PFSK-1 (cell line): ENCODE measurements at regions not wholly inside any gene's neighbourhood (a gene's known extent, or its start where the extent isn't known, plus 50 kb on each side); places are given as distances from the start of the nearest gene placed in this dataset.

Source experiments
- FOXP2 ChIP-seq: optimal IDR thresholded peaks from 2 replicates; pipeline ENCODE3; 2011; ENCODE audit warnings: borderline replicate concordance, control low read depth, inconsistent platforms; ENCODE audit not compliant: insufficient read depth; ENCODE audit errors: extremely low read length, extremely low read depth
- POLR2AphosphoS5 ChIP-seq: IDR thresholded peaks from 2 replicates; pipeline ENCODE4 v1.6.1; 2012; ENCODE audit warnings: low read depth, mild to moderate bottlenecking, control low read depth, low read length, moderate library complexity
- SIN3A ChIP-seq: IDR thresholded peaks from 2 replicates; pipeline ENCODE4 v1.6.1; 2012; ENCODE audit warnings: mild to moderate bottlenecking, low read length, moderate library complexity, borderline replicate concordance; ENCODE audit not compliant: insufficient read depth
- TAF1 ChIP-seq: IDR thresholded peaks from 2 replicates; pipeline ENCODE4 v1.6.1; 2012; ENCODE audit warnings: low read length, control low read depth, borderline replicate concordance; ENCODE audit not compliant: insufficient read depth
- TF ChIP-seq, protein P1 (sequence below), 2 experiments: IDR thresholded peaks; 2 replicates each; pipeline versions ENCODE4 v1.6.1 to v1.8.0; 2011 to 2012; ENCODE audit warnings: low read depth in 2 of 2, low read length in 2 of 2, control low read depth in 1 of 2, inconsistent platforms in 1 of 2, mild to moderate bottlenecking in 1 of 2, moderate library complexity in 1 of 2; ENCODE audit not compliant: insufficient read depth in 1 of 2

DNA sequence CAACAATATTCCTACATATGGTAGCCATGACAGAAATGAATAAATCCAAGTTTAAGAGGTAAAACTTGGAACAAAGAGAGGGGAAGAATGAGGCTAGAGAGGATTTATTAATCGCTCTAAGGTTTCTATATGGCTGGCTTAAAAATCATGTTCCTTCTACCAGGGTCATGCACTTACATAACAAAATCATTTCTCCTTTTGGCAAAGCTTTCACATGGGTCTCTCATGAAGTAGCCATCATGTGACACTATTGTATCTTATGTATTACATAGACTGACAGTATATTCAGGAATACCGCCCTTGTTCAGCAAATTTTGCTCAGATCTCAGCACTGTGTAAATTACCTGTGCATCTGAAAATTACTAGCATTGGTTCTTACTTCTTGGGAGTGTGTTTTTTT is 1554.5 kb upstream of the SLC39A10 start:
- TF ChIP-seq SIN3A = no peak
- no peak for TF ChIP-seq FOXP2
- no peak for TF ChIP-seq POLR2AphosphoS5
- no peak for TF ChIP-seq TAF1
- TF ChIP-seq, protein P1, sequence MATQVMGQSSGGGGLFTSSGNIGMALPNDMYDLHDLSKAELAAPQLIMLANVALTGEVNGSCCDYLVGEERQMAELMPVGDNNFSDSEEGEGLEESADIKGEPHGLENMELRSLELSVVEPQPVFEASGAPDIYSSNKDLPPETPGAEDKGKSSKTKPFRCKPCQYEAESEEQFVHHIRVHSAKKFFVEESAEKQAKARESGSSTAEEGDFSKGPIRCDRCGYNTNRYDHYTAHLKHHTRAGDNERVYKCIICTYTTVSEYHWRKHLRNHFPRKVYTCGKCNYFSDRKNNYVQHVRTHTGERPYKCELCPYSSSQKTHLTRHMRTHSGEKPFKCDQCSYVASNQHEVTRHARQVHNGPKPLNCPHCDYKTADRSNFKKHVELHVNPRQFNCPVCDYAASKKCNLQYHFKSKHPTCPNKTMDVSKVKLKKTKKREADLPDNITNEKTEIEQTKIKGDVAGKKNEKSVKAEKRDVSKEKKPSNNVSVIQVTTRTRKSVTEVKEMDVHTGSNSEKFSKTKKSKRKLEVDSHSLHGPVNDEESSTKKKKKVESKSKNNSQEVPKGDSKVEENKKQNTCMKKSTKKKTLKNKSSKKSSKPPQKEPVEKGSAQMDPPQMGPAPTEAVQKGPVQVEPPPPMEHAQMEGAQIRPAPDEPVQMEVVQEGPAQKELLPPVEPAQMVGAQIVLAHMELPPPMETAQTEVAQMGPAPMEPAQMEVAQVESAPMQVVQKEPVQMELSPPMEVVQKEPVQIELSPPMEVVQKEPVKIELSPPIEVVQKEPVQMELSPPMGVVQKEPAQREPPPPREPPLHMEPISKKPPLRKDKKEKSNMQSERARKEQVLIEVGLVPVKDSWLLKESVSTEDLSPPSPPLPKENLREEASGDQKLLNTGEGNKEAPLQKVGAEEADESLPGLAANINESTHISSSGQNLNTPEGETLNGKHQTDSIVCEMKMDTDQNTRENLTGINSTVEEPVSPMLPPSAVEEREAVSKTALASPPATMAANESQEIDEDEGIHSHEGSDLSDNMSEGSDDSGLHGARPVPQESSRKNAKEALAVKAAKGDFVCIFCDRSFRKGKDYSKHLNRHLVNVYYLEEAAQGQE (IDR thresholded peaks at IDR 0.05; ENCODE audit: insufficient read depth in 1 of 2, low read depth in 2 of 2, low read length in 2 of 2) = no peak

DNA sequence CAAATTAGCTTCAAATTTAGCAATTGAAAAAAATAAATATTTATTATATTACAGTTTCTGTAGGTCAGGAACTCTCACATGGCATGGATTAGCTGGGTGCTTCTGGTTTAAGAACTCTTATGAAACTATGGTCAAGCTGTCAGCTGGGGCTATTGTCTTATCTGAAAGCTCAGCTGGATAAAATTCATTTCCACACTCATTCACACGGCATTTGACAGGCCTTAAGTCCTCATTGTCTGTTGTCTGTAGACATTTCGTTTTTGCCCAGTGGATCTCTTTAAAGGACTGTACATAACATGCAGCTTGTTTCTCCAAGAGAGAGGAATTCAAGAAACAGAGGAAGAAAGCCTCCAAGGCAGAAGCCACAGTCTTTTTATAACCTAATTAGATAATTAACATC is 1556.8 kb upstream of the SLC39A10 start:
- TF ChIP-seq, protein P1 (IDR thresholded peaks at IDR 0.05; ENCODE audit: insufficient read depth in 1 of 2, low read depth in 2 of 2, low read length in 2 of 2) = no peak
- TF ChIP-seq FOXP2 (no peak), SIN3A (no peak), TAF1 (no peak), POLR2AphosphoS5 (no peak)

DNA sequence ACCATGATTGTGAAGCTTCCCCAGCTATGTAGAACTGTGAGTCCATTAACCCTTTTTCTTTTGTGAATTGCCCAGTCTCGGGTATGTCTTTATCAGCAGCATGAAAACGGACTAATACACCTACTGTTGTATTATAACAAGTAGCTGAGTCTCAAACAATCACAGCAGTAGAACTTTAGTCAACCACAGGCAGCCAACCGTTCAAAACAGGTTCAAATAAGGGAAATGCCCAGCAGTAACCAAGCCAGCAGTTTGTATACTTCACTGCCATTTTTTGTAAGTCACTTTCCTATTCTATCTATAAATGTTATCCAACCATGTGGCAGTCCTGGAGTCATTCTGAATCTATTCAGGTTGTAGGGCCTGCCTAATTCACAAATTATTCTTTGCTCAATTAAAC is 1560.6 kb upstream of the SLC39A10 start:
- TF ChIP-seq POLR2AphosphoS5 (no peak), FOXP2 (no peak), TAF1 (no peak), SIN3A (no peak)
- TF ChIP-seq, protein P1 (IDR thresholded peaks at IDR 0.05; ENCODE audit: insufficient read depth in 1 of 2, low read depth in 2 of 2, low read length in 2 of 2) = no peak

DNA sequence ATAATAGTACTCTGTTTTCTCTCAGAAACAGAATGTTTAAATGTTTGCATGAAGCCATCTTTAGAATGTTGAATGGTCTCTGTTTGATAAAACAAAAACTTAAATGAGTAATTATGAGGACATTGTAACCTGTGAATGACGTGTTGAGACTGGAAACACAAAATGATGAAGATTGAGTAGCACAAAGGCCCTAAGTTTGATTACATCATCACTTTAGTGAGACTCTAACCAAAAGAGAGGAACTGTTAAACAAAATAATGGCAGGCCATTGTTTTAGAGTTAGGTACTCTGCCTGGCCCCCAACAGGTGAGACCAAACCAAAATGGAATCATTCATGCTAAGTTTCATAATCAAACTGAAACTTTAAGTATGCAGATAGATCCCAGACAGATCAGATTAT is 1561.7 kb upstream of the SLC39A10 start:
- TF ChIP-seq POLR2AphosphoS5 = no peak
- TF ChIP-seq SIN3A = no peak
- TF ChIP-seq, protein P1 (IDR thresholded peaks at IDR 0.05; ENCODE audit: insufficient read depth in 1 of 2, low read depth in 2 of 2, low read length in 2 of 2) = no peak
- TF ChIP-seq TAF1 = no peak
- no peak for TF ChIP-seq FOXP2
